Testis (tissue), 2 donors: ENCODE measurements at regions not wholly inside any gene's neighbourhood (a gene's known extent, or its start where the extent isn't known, plus 50 kb on each side); places are given as distances from the start of the nearest gene placed in this dataset.

ENCODE experiments used
- DNase-seq: peaks from one replicate; pipeline ENCODE4 v3.0.0-alpha.2; 2019
- H3K27ac ChIP-seq, 2 donors: fragments of 200-600 bp; sonication (generic); one replicate each; pipeline ENCODE4 v1.5.1; 2019
- H3K27me3 ChIP-seq: fragments of 200-600 bp; sonication (generic); one replicate; pipeline ENCODE4 v1.5.1; 2019
- H3K36me3 ChIP-seq: fragments of 200-600 bp; sonication (generic); one replicate; pipeline ENCODE4 v1.5.1; 2017; ENCODE audit warnings: low read depth; ENCODE audit errors: missing control alignments
- H3K4me1 ChIP-seq: fragments of 200-600 bp; sonication (generic); one replicate; pipeline ENCODE4 v1.5.1; 2019
- H3K4me3 ChIP-seq, 2 donors: fragments of 200-600 bp; sonication (generic); one replicate each; pipeline ENCODE4 v1.5.1; 2017 to 2019
- H3K9me3 ChIP-seq: fragments of 200-600 bp; sonication (generic); one replicate; pipeline ENCODE4 v1.5.1; 2017
- POLR2A ChIP-seq: fragments of 450-650 bp; IDR thresholded peaks from one replicate; pipeline ENCODE4 v1.6.1; 2017; ENCODE audit warnings: antibody characterized with exemption, mild to moderate bottlenecking, moderate library complexity
- WGBS, 2 donors: methylation state at CpG; one replicate each; pipeline ENCODE4 v1.1.5; 2018; 5-methylcytosine and 5-hydroxymethylcytosine counted together
- intact Hi-C: fragments of 100-400 bp; cut with DNase I; formaldehyde crosslinking; loops from one replicate; pipeline ENCODE4 v1.15.1; 2023; ENCODE audit warnings: low total_unique reads
- TF ChIP-seq, protein P1 (sequence below), 3 experiments: fragments of 450-650 bp in 2 of 3; fragments of 200-600 bp in 1 of 3; sonication (generic) in 1 of 3; IDR thresholded peaks; one replicate each; pipeline ENCODE4 v1.5.1; 2016 to 2019; ENCODE audit warnings: antibody characterized with exemption in 3 of 3, mild to moderate bottlenecking in 2 of 3, moderate library complexity in 1 of 3

GRCh38 chr2:2717406-2717805 lies 386.3 kb upstream of the MYT1L start:
- Histone ChIP-seq H3K4me1 (no peaks in the 10 kb centered on the region), H3K27ac (no peak overlapping the region), H3K36me3 (no peaks in the 10 kb centered on the region), H3K4me3 (no peak overlapping the region), H3K9me3 (no peaks in the 10 kb centered on the region), H3K27me3 (no peaks in the 10 kb centered on the region)
- 83 to 86% methylated on average over 7 of the region's 7 CpGs for WGBS, 2 donors
- no peak for DNase-seq
- intact Hi-C loops = no loop called here
- TF ChIP-seq, protein P1, sequence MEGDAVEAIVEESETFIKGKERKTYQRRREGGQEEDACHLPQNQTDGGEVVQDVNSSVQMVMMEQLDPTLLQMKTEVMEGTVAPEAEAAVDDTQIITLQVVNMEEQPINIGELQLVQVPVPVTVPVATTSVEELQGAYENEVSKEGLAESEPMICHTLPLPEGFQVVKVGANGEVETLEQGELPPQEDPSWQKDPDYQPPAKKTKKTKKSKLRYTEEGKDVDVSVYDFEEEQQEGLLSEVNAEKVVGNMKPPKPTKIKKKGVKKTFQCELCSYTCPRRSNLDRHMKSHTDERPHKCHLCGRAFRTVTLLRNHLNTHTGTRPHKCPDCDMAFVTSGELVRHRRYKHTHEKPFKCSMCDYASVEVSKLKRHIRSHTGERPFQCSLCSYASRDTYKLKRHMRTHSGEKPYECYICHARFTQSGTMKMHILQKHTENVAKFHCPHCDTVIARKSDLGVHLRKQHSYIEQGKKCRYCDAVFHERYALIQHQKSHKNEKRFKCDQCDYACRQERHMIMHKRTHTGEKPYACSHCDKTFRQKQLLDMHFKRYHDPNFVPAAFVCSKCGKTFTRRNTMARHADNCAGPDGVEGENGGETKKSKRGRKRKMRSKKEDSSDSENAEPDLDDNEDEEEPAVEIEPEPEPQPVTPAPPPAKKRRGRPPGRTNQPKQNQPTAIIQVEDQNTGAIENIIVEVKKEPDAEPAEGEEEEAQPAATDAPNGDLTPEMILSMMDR (IDR thresholded peaks at IDR 0.05) = no peak
- no peak for TF ChIP-seq POLR2A

DNA sequence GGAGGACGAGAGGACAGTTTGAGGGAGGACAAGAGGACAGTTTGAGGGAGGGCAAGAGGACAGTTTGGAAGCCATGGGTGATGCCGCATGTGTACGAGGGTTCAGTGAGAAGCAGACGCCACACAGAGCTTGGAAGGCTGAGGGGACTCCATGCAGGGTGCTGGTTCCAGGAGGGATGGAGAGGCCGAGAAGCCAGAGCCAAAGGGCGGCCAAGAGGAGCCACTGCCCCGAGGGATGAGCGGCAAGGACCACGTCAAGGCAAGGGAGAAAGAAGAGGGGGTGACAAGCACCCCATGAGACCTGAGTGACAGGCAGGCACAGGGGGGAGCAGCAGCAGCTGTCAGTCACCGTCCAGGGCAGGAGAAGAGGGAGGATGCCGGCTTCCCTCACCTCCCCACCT lies 385.7 kb upstream of the MYT1L start:
- no peak for DNase-seq
- Histone ChIP-seq H3K4me3 (no peak overlapping the region), H3K27ac (no peak overlapping the region), H3K9me3 (no peaks in the 10 kb centered on the region), H3K36me3 (no peaks in the 10 kb centered on the region), H3K4me1 (no peaks in the 10 kb centered on the region), H3K27me3 (no peaks in the 10 kb centered on the region)
- WGBS, 2 donors = 85 to 88% methylated on average over 10 to 11 of the region's 11 CpGs
- intact Hi-C loops = no loop called here
- TF ChIP-seq, protein P1 (IDR thresholded peaks at IDR 0.05) = no peak
- no peak for TF ChIP-seq POLR2A

DNA sequence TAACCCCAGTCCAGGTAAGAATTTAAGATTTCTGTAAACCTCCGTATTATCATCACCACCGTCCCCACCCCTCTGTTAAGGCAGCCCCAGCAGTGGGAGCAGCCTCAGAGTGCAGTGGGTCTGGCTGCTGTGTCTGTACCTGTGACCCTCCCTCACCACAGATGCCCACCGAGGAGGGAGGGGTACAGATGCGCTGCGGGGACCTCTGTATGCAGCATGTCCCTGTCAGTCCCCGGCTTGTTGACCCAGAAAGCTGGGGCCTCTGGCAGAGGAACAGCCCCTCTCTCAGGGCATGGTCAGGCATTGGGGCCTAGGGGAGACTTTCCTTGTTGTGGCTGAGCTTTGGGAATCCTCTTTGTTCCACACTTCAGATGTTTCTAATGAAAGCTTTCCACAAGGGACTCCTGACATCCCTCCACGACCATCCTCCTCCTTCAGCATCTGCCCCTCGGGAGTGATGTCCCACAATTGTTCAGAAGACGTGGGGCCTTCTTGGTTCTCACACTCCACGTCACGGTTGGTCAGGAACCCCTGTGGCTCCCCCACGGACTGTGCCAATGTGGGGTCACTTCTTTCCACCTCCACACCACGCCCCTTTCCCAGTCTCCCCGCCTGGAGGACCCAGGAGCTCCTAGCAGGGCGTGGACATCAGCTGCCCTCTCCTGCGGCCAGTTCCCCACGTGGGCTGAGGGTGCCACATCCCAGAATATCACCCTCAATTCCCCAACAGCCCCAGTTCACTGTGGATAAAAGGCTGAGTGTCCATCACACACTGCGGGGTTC lies 384.2 kb upstream of the MYT1L start:
- H3K27me3 ChIP-seq = no peaks in the 10 kb centered on the region
- intact Hi-C loops = no loop called here
- no peak overlapping the region for H3K27ac ChIP-seq
- no peak overlapping the region for H3K4me3 ChIP-seq
- no peak for DNase-seq
- H3K4me1 ChIP-seq = no peaks in the 10 kb centered on the region
- WGBS, 2 donors = 85 to 91% methylated on average over 15 to 18 of the region's 18 CpGs
- no peaks in the 10 kb centered on the region for H3K36me3 ChIP-seq
- H3K9me3 ChIP-seq = no peaks in the 10 kb centered on the region
- TF ChIP-seq, protein P1 (IDR thresholded peaks at IDR 0.05) = no peak
- TF ChIP-seq POLR2A = no peak

GRCh38 chr2:2714408-2714807 lies 383.3 kb upstream of the MYT1L start:
- DNase-seq = no peak
- Histone ChIP-seq H3K27me3 (no peaks in the 10 kb centered on the region), H3K36me3 (no peaks in the 10 kb centered on the region), H3K27ac (no peak overlapping the region), H3K4me1 (no peaks in the 10 kb centered on the region), H3K9me3 (no peaks in the 10 kb centered on the region), H3K4me3 (no peak overlapping the region)
- WGBS, 2 donors = 88 to 93% methylated on average over 7 of the region's 7 CpGs
- intact Hi-C loops = no loop called here
- TF ChIP-seq, protein P1 (IDR thresholded peaks at IDR 0.05) = no peak
- no peak for TF ChIP-seq POLR2A

DNA sequence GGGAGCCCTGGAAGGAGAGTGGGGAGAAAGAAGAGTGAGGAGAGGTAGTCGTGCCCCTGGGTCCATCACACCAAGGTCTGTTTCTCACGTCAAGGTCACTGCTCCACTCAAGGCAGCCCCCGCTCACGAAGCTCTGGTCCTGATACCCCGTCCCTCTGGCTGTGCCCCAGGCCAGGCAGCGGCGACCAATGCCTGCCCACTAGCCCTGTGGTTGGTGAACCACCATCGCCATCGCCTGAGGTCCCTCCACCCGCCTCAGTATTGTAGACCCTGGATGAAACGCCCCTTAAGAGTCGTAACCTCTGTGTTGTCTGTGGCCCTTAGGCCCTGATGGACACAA lies 378.3 kb upstream of the MYT1L start:
- no peak overlapping the region for H3K27ac ChIP-seq
- no peak overlapping the region for H3K4me3 ChIP-seq
- no peaks in the 10 kb centered on the region for H3K27me3 ChIP-seq
- no peaks in the 10 kb centered on the region for H3K9me3 ChIP-seq
- no peaks in the 10 kb centered on the region for H3K36me3 ChIP-seq
- WGBS, 2 donors = 90% methylated on average over 12 of the region's 12 CpGs; no CpG with 5 or more reads in 1 of the 2 donors
- TF ChIP-seq, protein P1 (IDR thresholded peaks at IDR 0.05) = no peak
- no peak for TF ChIP-seq POLR2A
- peaks cover 7% of the 10 kb centered on the region for H3K4me1 ChIP-seq
- intact Hi-C loops = no loop called here
- no peak for DNase-seq
